ENCODE measurements at regions not wholly inside any gene's neighbourhood (a gene's known extent, or its start where the extent isn't known, plus 50 kb on each side); places are given as distances from the start of the nearest gene placed in this dataset.

DNA sequence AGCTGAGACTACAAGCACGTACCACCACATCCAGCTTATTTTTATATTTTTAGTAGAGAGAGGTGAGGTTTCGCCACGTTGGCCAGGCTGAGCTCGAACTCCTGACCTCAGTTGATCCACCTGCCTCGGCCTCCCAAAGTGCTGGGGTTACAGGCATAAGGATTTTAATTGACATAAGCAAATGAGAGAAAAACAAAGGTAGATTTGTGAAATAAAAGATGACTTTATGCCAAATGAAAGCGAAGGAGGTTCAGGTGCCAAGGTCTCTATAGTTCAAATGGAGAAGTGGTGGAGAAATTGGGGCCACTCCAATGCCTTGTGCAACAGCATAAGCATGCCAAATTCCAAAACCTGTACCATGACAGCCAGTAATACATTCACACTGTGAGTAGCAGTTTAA, 180.6 kb downstream of the MREG start:
- no peak overlapping the region for H3K27ac ChIP-seq (ENCODE audit: low read depth in 2 of 2, low read length in 2 of 2)

GRCh38 chr2:215831296-215831913, 181.9 kb downstream of the MREG start:
- no peak for TF ChIP-seq CTCF (IDR thresholded peaks at IDR 0.05; ENCODE audit: borderline replicate concordance, extremely low read depth, insufficient read depth)
- H3K4me3 ChIP-seq (ENCODE audit: low read length in 3 of 3): peak overlapping the region in 1 of 3 donors; percentile 13
- no peaks in the 10 kb centered on the region for H3K36me3 ChIP-seq (ENCODE audit: control insufficient read depth in 2 of 3, insufficient read depth in 3 of 3, low read length in 3 of 3)
- no peak overlapping the region for H3K27ac ChIP-seq (ENCODE audit: low read depth in 2 of 2, low read length in 2 of 2)
- no peak overlapping the region for H3K9ac ChIP-seq (ENCODE audit: low read length in 3 of 3)
- FAIRE-seq (no peak), DNase-seq (no peak)
- H3K4me1 ChIP-seq (ENCODE audit: control insufficient read depth in 2 of 3, insufficient read depth in 2 of 3, low read depth in 1 of 3, low read length in 3 of 3): peaks cover 0 to 7% (median 6%) of the 10 kb centered on the region in 3 donors
- no peaks in the 10 kb centered on the region for H3K9me3 ChIP-seq (ENCODE audit: control insufficient read depth in 2 of 3, insufficient read depth in 1 of 3, low read length in 3 of 3)
- H3K27me3 ChIP-seq (ENCODE audit: control insufficient read depth, insufficient read depth, low read length): no peaks in the 10 kb centered on the region
- intact Hi-C loops (cut with DNase I): no loop called here

More for the DNA sequence above, 180.6 kb downstream of the MREG start:
- H3K36me3 ChIP-seq (ENCODE audit: control insufficient read depth in 2 of 3, insufficient read depth in 3 of 3, low read length in 3 of 3): no peaks in the 10 kb centered on the region
- no peak overlapping the region for H3K4me3 ChIP-seq (ENCODE audit: low read length in 3 of 3)
- intact Hi-C loops (cut with DNase I): no loop called here
- no peaks in the 10 kb centered on the region for H3K27me3 ChIP-seq (ENCODE audit: control insufficient read depth, insufficient read depth, low read length)
- no peaks in the 10 kb centered on the region for H3K9me3 ChIP-seq (ENCODE audit: control insufficient read depth in 2 of 3, insufficient read depth in 1 of 3, low read length in 3 of 3)
- peaks cover 0 to 5% (median 0%) of the 10 kb centered on the region in 3 donors for H3K4me1 ChIP-seq (ENCODE audit: control insufficient read depth in 2 of 3, insufficient read depth in 2 of 3, low read depth in 1 of 3, low read length in 3 of 3)
- no peak for TF ChIP-seq CTCF (IDR thresholded peaks at IDR 0.05; ENCODE audit: borderline replicate concordance, extremely low read depth, insufficient read depth)
- DNase-seq (no peak), FAIRE-seq (no peak)
- no peak overlapping the region for H3K9ac ChIP-seq (ENCODE audit: low read length in 3 of 3)

- intact Hi-C loops (cut with DNase I): no loop called here
- H3K36me3 ChIP-seq (ENCODE audit: control insufficient read depth in 2 of 3, insufficient read depth in 3 of 3, low read length in 3 of 3): no peaks in the 10 kb centered on the region
- no peak overlapping the region for H3K9ac ChIP-seq (ENCODE audit: low read length in 3 of 3)
- H3K27ac ChIP-seq (ENCODE audit: low read depth in 2 of 2, low read length in 2 of 2): no peak overlapping the region
- no peak overlapping the region for H3K4me3 ChIP-seq (ENCODE audit: low read length in 3 of 3)
- no peak for TF ChIP-seq CTCF (IDR thresholded peaks at IDR 0.05; ENCODE audit: borderline replicate concordance, extremely low read depth, insufficient read depth)
- H3K27me3 ChIP-seq (ENCODE audit: control insufficient read depth, insufficient read depth, low read length): no peaks in the 10 kb centered on the region
- peaks cover 0 to 7% (median 6%) of the 10 kb centered on the region in 3 donors for H3K4me1 ChIP-seq (ENCODE audit: control insufficient read depth in 2 of 3, insufficient read depth in 2 of 3, low read depth in 1 of 3, low read length in 3 of 3)
- H3K9me3 ChIP-seq (ENCODE audit: control insufficient read depth in 2 of 3, insufficient read depth in 1 of 3, low read length in 3 of 3): no peaks in the 10 kb centered on the region
- DNase-seq (peak in 4 of 5 donors; percentile 74 to 93 (median 86)), FAIRE-seq (no peak)
These were observed 183.0 kb downstream of the MREG start for GRCh38 chr2:215830304-215830703.

DNA sequence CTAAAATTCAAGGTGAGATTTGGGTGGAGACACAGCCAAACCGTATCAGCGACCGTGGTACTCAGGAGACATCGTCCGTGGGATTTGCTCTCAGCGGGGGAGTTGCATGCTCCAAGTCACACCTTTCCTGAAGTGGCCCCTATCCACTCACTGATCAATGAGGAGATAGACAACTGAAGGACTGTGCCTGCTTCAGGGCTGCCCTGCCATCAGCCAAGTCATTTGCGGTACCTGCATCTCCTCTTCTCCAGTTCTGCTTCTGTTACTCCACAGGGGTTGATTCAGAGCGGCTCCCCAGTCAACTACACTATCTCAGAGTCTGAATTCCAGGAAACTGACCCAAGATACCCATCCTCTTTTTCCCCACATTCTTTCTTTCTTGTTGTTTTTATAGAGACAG, 184.1 kb downstream of the MREG start:
- no peak for DNase-seq
- Histone ChIP-seq H3K27me3 (ENCODE audit: control insufficient read depth, insufficient read depth, low read length) (no peaks in the 10 kb centered on the region), H3K9me3 (ENCODE audit: control insufficient read depth in 2 of 3, insufficient read depth in 1 of 3, low read length in 3 of 3) (no peaks in the 10 kb centered on the region), H3K4me3 (ENCODE audit: low read length in 3 of 3) (no peak overlapping the region), H3K27ac (ENCODE audit: low read depth in 2 of 2, low read length in 2 of 2) (no peak overlapping the region), H3K36me3 (ENCODE audit: control insufficient read depth in 2 of 3, insufficient read depth in 3 of 3, low read length in 3 of 3) (no peaks in the 10 kb centered on the region), H3K9ac (ENCODE audit: low read length in 3 of 3) (no peak overlapping the region), H3K4me1 (ENCODE audit: control insufficient read depth in 2 of 3, insufficient read depth in 2 of 3, low read depth in 1 of 3, low read length in 3 of 3) (peaks cover 0 to 7% (median 6%) of the 10 kb centered on the region in 3 donors)
- intact Hi-C loops (cut with DNase I): no loop called here
- no peak for TF ChIP-seq CTCF (IDR thresholded peaks at IDR 0.05; ENCODE audit: borderline replicate concordance, extremely low read depth, insufficient read depth)
- no peak for FAIRE-seq
